HG03135 (cell line): ENCODE measurements at regions not wholly inside any gene's neighbourhood (a gene's known extent, or its start where the extent isn't known, plus 50 kb on each side); places are given as distances from the start of the nearest gene placed in this dataset.
"Not testable (repeated sequence)": the region's sequence is repeated elsewhere in the genome, so short reads cannot be mapped to it uniquely, and the experiment has no call there.

Source experiments
- ATAC-seq: cut with Tn5 transposase; IDR thresholded peaks from one replicate; pipeline ENCODE4 v1.9.1; 2021; ENCODE audit warnings: mild to moderate bottlenecking, moderate library complexity; ENCODE audit not compliant: unreplicated experiment

DNA sequence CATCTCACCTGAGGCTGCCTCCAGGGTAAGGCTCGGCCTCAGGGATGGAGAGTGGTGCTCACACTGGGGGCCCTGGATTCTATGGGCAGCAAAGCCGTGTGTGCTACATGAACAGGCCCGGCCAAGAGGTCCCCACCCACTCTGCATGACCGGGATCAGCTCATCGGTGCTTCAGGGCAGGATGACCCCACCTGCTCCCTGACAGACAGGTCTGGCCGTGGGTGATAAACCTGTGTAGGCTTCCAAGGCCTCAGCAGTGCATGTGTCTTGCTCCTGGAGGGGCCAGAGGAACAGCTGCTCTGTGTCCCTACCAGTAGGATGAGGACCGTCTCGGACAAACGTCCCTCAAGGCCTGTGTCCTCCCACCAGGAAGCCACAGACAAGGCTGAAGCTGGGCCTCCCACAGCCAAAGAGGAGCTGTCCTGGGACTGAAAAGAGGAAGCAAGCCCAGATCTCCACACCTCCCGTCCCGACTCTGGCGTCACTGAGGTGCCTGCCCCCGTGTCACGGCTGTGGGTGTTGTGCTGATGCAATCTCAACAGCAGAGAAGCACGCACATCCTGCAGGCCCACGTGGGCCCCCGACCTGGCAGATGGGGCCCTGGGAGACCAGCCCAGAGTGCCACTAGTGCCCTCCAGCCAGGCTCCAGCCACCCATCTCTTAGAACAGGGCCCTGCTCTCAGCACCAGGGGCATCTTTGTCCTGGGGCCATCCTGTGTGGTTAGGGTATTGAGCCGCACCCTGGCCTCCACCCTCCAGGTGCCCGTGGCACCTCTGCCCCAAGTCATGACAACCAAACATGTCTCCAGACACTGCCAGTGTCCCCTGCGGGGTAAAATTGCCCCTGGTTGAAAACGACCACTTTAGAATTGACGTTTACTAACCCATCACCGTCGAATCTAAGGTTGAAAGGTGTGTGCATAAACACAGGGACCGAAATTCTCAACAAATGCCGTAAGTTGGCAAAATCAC lies 5455.9 kb upstream of the TPTE start:
- peak; percentile 81 for ATAC-seq

DNA sequence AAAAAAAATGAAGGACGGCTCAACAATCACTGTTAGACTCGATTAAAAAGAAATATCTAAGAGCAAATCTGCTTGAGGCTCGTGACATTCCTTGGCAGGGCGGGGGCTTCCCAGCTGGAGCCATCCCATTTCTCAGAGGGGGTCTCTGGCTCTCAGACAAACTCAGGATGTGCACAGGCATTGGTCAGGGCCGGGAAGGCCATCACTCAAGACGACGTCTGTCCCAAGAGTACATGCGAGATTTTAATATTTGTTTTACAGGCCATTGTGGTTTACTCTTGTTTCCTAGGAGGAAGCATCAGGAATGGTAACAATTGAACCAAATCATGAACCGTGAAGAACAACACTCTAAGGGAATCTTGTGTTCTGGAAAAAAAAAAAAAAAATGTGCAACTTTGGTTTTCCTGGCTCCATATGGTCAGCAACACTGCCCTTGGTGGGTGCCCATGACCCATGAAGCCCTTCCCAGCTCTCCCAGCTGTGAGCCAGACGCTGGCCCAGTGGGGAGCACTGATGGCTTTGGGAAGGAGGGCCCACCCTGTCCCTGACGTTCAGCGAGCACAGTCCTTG lies 5454.6 kb upstream of the TPTE start:
- not testable (repeated sequence) for ATAC-seq

- not testable (repeated sequence) for ATAC-seq
Observed at GRCh38 chr21:5067326-5068048, 5453.9 kb upstream of the TPTE start.

- not testable (repeated sequence) for ATAC-seq
Observed at GRCh38 chr21:5068649-5069048, 5452.7 kb upstream of the TPTE start.

GRCh38 chr21:5071180-5071579 lies 5450.2 kb upstream of the TPTE start:
- not testable (repeated sequence) for ATAC-seq

GRCh38 chr21:5076854-5077253 lies 5444.5 kb upstream of the TPTE start:
- ATAC-seq: not testable (repeated sequence)

- ATAC-seq: not testable (repeated sequence)
Observed at GRCh38 chr21:5079361-5079760, 5442.0 kb upstream of the TPTE start.

DNA sequence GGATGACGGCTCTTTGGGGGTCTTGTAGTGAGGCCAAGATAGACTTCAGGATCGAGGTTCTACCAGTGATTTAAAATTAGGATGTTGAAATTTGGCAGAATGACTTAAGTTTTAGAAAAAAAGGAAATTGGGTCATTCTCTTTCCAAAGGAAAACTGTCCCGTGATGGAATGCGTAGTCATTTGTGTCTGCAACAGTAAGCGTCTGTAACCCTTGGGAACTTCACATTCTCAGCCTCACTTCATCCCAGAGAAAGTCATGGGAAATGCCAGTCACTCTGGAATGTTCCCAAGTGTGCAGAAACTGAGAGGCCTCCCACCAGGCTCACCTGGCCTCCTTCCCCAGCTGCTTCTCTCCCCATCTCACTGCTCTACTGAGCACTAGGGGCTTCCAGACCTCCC lies 5441.4 kb upstream of the TPTE start:
- ATAC-seq: not testable (repeated sequence)

GRCh38 chr21:5084246-5084645 lies 5437.1 kb upstream of the TPTE start:
- not testable (repeated sequence) for ATAC-seq

DNA sequence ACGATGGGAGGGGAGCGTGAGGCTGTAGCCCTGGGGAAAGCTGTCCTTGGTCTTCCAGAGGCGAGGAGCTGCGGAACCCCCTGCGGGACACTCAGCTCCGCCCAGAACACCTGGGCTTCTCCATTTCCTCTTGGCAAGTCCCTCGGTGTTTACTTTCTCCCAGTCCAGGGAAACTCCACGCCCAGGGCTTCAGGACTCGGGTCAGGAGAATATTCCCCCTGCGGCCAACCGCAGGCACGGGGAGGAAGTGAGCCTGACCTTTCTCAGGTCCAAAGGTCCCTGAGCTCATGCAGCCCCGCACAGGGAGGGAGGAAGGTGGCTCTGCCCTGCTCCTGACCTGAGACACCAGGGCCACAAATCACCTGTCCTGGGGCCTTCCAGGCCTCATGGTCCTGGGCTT lies 5435.9 kb upstream of the TPTE start:
- ATAC-seq: not testable (repeated sequence)

GRCh38 chr21:5086416-5086815 lies 5435.0 kb upstream of the TPTE start:
- not testable (repeated sequence) for ATAC-seq

DNA sequence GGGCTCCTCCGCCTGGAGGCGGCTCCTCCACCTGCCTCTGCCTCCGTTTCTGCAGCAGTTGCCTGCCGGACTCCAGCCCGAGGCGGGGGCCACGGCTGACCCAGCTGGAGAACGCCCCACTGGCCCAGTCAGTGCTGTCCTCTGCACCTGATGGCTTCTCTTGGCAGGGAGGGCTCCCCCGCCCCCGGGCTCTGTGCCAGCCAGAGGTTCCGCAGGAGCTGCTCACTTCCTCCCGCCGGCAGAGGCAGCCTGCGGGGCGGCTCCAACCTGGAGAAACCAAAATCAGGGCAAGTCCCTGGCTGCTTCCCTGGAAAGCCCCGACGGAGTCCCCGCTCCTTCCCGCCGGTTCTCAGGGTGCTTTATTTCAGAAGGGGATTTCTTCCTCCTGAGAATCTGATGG lies 5432.6 kb upstream of the TPTE start:
- ATAC-seq: not testable (repeated sequence)

GRCh38 chr21:5089399-5090089 lies 5431.8 kb upstream of the TPTE start:
- ATAC-seq: not testable (repeated sequence)

DNA sequence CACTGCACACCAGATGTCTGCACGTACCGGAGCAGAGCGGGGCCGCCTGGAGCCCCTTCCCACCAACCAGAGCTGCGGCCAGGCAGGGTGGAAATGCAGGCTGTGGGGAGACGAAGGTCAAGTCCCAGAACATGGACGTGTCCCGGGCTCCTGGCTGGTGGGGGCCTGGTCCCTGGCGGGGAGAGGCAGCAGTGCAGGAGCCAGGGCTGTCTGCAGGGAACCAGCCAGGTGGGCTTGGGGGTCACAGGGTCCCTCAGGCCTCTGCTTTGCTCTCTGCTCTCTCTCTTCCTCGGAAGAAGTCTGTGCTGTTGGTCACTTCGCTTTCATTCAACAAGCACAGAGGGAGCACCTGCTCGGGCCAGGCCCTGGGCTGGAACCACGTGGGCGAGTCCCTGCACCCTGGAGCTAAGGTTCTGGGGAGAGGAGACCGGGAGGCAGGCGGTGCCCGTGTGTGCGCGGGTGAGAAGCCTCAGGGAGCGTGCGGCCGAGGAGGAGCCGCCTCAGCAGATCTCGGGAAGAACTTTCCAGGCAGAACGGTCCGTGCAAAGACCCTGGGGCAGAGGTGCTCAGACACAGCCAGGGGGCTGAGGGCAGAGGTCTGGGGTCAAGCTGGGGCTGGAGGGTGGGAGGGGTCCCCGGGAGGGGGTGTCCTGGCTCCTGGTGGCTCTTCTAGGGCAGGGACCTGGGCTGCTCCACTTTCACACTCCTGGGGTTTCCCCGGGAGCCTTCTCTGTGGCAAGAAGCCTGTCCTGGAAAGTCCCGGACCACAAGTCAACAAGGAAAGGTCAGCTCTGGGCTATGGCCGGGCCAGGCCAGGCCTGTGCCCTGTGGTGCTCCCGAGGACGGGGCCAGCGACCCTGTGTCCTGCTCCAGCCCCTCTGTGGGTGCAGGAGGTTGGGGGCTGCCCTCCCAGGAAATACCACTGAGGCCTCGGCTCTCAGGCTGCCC lies 5431.0 kb upstream of the TPTE start:
- ATAC-seq: not testable (repeated sequence)

DNA sequence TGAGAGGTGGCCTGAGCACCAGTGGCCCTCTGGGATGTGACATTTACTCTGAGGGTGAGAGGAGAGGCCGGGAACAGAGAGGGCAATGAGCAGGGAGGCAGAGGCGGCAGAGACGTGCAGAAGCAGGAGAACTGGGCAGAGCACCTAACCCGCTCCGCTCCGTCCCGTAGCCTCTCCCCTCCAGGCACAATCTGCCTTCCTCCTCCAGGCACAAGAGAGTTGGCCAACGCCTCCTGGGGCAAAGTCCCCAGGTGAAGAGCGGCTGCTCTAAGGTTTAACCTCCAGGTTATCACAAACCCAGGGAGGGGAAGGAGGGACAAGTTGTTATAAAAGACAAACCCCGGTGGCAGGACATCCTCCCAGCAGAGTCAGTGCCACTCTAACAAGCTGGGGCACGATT lies 5430.1 kb upstream of the TPTE start:
- not testable (repeated sequence) for ATAC-seq

DNA sequence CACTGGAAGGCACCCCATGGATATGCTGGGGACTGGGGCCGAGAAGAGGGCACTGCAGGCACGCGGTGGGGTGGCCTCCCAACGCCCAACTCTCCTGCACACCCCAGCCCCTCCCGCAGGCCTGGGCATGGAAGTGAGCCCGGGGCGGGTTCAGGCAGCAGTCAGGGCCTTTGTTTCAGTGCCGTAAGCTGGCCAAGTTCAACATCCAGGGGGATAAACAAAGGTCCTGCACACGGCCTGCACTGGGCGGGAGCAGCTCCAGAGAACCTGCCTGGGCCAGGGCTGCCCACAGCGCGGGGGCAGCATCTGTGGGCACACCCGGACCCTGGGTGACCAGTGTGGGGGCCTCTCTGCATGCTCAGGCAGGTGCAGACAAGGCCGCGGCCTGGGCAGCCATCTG lies 5425.8 kb upstream of the TPTE start:
- not testable (repeated sequence) for ATAC-seq

GRCh38 chr21:5098010-5098743 lies 5423.2 kb upstream of the TPTE start:
- not testable (repeated sequence) for ATAC-seq

DNA sequence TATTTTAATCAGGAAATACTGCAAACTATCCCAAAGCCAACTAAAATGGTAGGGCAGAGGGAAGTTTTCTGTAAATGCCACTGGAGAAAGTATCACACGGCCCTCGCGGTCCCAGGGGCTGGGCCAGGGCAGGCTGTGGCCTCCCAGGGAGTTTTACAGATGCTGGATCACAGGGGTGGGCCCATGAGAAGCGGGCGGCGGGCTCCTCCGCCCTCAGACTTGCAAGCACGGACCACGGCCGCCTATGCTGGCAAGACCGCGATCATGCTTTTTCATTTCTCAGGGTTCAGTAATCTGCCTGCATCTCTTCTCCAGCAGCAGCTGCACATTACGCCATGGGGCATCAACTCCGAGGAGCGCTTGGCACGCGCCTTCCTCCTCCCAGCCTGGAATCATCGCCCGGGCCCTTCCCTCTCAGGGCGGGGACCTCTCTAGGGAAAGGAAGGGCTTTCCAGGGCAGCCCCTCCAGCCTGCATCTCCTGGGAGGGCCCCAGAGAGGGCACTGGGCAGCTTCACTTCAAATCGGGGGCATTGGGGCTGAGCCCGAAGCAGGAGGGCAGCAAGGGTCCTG lies 5420.7 kb upstream of the TPTE start:
- ATAC-seq: not testable (repeated sequence)

DNA sequence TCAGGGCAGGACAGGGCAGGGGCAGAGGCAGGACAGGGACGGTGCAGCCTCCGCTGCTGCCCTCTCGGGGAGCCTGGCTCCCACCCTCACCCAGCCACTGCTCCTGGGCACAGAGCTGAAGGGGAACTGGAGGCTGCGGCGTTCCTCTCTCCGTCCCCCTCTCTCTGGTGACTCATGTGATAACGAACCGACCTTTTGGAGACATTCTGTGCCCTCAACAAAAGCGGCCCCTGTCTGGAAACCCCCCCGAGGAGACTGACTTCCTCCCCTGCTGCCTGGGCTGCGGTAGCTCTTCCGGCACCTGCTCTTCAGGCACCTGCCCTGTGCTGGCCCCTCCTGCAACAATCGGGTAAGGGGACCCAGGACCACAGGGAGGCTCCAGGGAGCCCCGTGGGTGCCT lies 5419.6 kb upstream of the TPTE start:
- peak; percentile 53 for ATAC-seq
